Tibial nerve (tissue), 4 donors: ENCODE measurements at regions not wholly inside any gene's neighbourhood (a gene's known extent, or its start where the extent isn't known, plus 50 kb on each side); places are given as distances from the start of the nearest gene placed in this dataset.
"Not testable (repeated sequence)": the region's sequence is repeated elsewhere in the genome, so short reads cannot be mapped to it uniquely, and the experiment has no call there.

Experiments used
- DNase-seq, 2 donors: peaks; one replicate each; pipeline ENCODE4 v3.0.0-alpha.2; 2019; ENCODE audit warnings: low spot score in 2 of 2
- H3K27ac ChIP-seq, 4 donors: fragments of 200-600 bp; sonication (generic) in 3 of 4; one replicate each; pipeline ENCODE4 v1.5.1; 2017 to 2019; ENCODE audit warnings: mild to moderate bottlenecking in 1 of 4
- H3K27me3 ChIP-seq, 2 donors: fragments of 200-600 bp; sonication (generic) in 1 of 2; one replicate each; pipeline versions ENCODE4 v1.5.1 to v1.6.0; 2017 to 2019
- H3K36me3 ChIP-seq, 3 donors: fragments of 200-600 bp; sonication (generic); one replicate each; pipeline ENCODE4 v1.5.1; 2018 to 2019
- H3K4me1 ChIP-seq, 4 donors: fragments of 200-600 bp; sonication (generic) in 3 of 4; one replicate each; pipeline ENCODE4 v1.5.1; 2017 to 2019
- H3K4me3 ChIP-seq, 4 donors: fragments of 200-600 bp; sonication (generic) in 3 of 4; one replicate each; pipeline ENCODE4 v1.5.1; 2017 to 2019; ENCODE audit warnings: mild to moderate bottlenecking in 1 of 4, moderate library complexity in 1 of 4
- H3K9me3 ChIP-seq, 4 donors: fragments of 200-600 bp; sonication (generic) in 3 of 4; one replicate each; pipeline ENCODE4 v1.5.1; 2017 to 2019
- EP300 ChIP-seq, 2 donors: sonication (generic); formaldehyde crosslinking; IDR thresholded peaks; one replicate each; pipeline ENCODE4 v1.6.1; 2017; ENCODE audit warnings: antibody characterized with exemption in 2 of 2, mild to moderate bottlenecking in 1 of 2
- POLR2A ChIP-seq, 2 donors: fragments of 450-650 bp; IDR thresholded peaks; one replicate each; pipeline ENCODE4 v1.6.1; 2017; ENCODE audit warnings: antibody characterized with exemption in 2 of 2, mild to moderate bottlenecking in 2 of 2, moderate library complexity in 2 of 2
- WGBS, 2 donors: methylation state at CpG; one replicate each; pipeline ENCODE4 v1.1.5; 2018; 5-methylcytosine and 5-hydroxymethylcytosine counted together
- TF ChIP-seq, protein P1 (sequence below), 5 experiments: fragments of 200-600 bp in 3 of 5; fragments of 450-650 bp in 2 of 5; sonication (generic) in 3 of 5; IDR thresholded peaks; one replicate each; pipeline ENCODE4 v1.5.1; 2016 to 2019; ENCODE audit warnings: antibody characterized with exemption in 5 of 5, mild to moderate bottlenecking in 3 of 5, moderate library complexity in 2 of 5

DNA sequence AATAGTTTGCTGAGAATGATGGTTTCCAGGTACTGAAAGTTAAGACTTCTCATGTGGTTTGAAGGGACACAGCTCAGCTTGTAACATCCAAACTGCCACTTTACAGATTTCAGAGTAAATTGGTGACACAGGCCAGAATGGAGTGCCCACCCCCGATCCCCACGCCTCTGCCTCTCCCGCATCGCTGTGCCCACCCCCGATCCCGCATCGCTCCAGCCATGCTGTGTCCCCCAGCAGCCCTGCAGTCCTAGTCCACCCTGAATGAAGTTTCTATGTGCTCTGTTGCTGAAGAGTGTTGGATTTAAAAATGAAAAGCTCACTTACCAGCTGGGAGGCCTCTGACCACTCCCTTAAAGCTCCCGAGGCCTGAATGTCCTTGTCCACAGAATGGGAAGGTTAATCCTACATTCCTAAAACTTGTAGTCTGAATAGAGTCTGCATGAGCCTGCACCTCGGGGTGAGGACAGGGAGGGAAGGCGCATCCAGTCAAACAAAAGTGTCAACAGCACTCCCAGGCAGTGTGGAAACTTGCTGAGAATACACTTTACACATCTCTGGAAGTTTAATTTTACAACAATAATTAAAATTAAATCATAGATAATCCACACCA is 176.4 kb upstream of the ID2 start:
- no peak overlapping the region for H3K27ac ChIP-seq
- no peaks in the 10 kb centered on the region for H3K27me3 ChIP-seq
- TF ChIP-seq POLR2A (IDR thresholded peaks at IDR 0.05), result no peak
- TF ChIP-seq, protein P1, sequence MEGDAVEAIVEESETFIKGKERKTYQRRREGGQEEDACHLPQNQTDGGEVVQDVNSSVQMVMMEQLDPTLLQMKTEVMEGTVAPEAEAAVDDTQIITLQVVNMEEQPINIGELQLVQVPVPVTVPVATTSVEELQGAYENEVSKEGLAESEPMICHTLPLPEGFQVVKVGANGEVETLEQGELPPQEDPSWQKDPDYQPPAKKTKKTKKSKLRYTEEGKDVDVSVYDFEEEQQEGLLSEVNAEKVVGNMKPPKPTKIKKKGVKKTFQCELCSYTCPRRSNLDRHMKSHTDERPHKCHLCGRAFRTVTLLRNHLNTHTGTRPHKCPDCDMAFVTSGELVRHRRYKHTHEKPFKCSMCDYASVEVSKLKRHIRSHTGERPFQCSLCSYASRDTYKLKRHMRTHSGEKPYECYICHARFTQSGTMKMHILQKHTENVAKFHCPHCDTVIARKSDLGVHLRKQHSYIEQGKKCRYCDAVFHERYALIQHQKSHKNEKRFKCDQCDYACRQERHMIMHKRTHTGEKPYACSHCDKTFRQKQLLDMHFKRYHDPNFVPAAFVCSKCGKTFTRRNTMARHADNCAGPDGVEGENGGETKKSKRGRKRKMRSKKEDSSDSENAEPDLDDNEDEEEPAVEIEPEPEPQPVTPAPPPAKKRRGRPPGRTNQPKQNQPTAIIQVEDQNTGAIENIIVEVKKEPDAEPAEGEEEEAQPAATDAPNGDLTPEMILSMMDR (IDR thresholded peaks at IDR 0.05), result no peak
- no peak for TF ChIP-seq EP300 (IDR thresholded peaks at IDR 0.05)
- no peak overlapping the region for H3K4me3 ChIP-seq
- H3K9me3 ChIP-seq, result peaks cover 0 to 9% (median 0%) of the 10 kb centered on the region in 4 donors
- no peaks in the 10 kb centered on the region for H3K36me3 ChIP-seq
- H3K4me1 ChIP-seq, result no peaks in the 10 kb centered on the region
- DNase-seq, result no peak
- WGBS, 2 donors, result 76 to 79% methylated on average over 9 of the region's 10 CpGs

DNA sequence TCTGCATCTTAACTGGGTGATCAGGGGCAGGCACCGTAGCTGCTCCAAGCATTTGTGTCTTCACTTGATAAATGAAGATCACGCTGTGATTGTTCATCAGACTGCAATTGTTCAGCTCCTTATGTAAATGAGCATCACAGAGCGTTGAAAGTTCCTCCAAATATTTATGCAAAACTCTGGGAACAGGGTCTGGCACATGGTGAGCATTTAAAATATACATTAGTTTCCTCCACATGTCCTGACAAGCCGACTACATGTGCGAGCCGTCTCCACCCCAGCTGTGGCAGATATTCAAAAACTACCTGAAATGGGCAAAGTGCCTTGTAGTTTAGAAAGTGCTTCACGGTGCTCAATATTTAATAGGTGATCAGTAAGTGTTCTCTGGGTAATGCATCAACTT is 175.1 kb upstream of the ID2 start:
- no peak for DNase-seq
- no peaks in the 10 kb centered on the region for H3K36me3 ChIP-seq
- H3K9me3 ChIP-seq, result peaks cover 0 to 13% (median 0%) of the 10 kb centered on the region in 4 donors
- H3K27me3 ChIP-seq, result no peaks in the 10 kb centered on the region
- H3K4me3 ChIP-seq, result no peak overlapping the region
- no peak overlapping the region for H3K27ac ChIP-seq
- 88 to 94% methylated on average over 7 of the region's 7 CpGs for WGBS, 2 donors
- H3K4me1 ChIP-seq, result no peaks in the 10 kb centered on the region
- TF ChIP-seq, protein P1 (IDR thresholded peaks at IDR 0.05), result no peak
- TF ChIP-seq EP300 (IDR thresholded peaks at IDR 0.05) (no peak), POLR2A (IDR thresholded peaks at IDR 0.05) (no peak)

DNA sequence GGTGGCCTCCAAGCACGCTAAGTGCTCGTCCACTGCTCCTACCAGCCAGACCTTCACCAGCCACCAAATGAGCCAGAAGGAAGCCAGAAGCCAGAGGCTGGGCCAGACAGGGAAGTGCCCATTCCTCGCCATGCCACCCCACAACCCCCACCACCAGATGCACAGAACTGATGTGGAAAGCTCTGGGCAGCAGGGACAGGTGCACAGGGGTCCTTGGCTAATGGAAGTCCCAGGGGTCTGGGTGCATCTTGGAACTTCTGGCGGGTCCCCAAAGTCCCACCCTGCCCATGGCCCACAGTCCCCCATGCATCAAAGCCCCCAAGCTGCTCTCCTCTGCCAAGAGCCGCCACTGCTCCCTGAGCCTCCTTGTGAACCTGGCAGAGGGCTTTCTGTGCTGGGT is 173.1 kb upstream of the ID2 start:
- Histone ChIP-seq H3K4me3 (no peak overlapping the region), H3K36me3 (no peaks in the 10 kb centered on the region), H3K27ac (no peak overlapping the region), H3K9me3 (peaks cover 0 to 16% (median 0%) of the 10 kb centered on the region in 4 donors), H3K27me3 (no peaks in the 10 kb centered on the region), H3K4me1 (no peaks in the 10 kb centered on the region)
- TF ChIP-seq, protein P1 (IDR thresholded peaks at IDR 0.05), result no peak
- TF ChIP-seq POLR2A (IDR thresholded peaks at IDR 0.05) (no peak), EP300 (IDR thresholded peaks at IDR 0.05) (no peak)
- 95 to 98% methylated on average over 5 of the region's 5 CpGs for WGBS, 2 donors
- no peak for DNase-seq

DNA sequence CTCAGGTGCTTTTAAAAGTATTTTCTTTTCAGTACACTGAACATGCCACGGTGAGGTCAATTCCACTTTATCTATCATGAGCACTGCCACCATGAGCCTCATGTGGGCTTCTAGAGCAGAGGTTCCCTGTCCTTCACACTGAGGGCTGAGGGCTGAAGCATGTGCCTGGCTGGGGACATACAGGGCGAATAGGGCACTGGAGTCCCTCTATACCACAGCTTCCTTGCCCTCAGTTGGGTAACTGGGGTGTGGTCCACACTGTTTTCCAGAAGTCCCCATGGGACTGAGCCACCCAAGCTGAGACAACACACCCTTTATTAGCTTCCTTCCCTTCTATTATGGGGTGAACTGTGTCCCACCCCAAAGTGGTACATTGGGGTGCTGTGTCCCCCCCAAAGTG is 172.2 kb upstream of the ID2 start:
- no peak for TF ChIP-seq EP300 (IDR thresholded peaks at IDR 0.05)
- TF ChIP-seq, protein P1 (IDR thresholded peaks at IDR 0.05), result no peak
- TF ChIP-seq POLR2A (IDR thresholded peaks at IDR 0.05), result no peak
- Histone ChIP-seq H3K4me3 (no peak overlapping the region), H3K27ac (no peak overlapping the region), H3K27me3 (no peaks in the 10 kb centered on the region), H3K36me3 (no peaks in the 10 kb centered on the region), H3K9me3 (peaks cover 0 to 25% (median 0%) of the 10 kb centered on the region in 4 donors), H3K4me1 (no peaks in the 10 kb centered on the region)
- WGBS, 2 donors, result 87 to 95% methylated on average over 2 of the region's 2 CpGs
- no peak for DNase-seq

DNA sequence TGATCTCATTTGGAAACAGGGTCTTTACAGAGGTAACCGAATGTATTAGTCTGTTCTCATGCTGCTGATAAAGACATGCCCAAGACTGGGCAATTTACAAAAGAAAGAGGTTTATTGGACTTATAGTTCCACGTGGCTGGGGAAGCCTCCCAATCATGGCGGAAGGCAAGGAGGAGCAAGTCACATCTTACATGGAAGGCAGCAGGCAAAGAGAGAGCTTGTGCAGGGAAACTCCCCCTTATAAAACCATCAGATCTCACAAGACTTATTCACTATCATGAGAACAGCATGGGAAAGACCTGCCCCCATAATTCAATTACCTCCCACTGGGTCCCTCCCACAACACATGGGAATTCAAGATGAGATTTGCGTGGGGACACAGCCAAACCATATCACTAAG is 171.8 kb upstream of the ID2 start:
- H3K27ac ChIP-seq, H3K4me1 ChIP-seq, DNase-seq, H3K4me3 ChIP-seq, H3K27me3 ChIP-seq, H3K36me3 ChIP-seq: not testable (repeated sequence)
- peaks cover 0 to 29% (median 0%) of the 10 kb centered on the region in 4 donors for H3K9me3 ChIP-seq
- WGBS, 2 donors, result 90 to 92% methylated on average over 4 of the region's 4 CpGs

DNA sequence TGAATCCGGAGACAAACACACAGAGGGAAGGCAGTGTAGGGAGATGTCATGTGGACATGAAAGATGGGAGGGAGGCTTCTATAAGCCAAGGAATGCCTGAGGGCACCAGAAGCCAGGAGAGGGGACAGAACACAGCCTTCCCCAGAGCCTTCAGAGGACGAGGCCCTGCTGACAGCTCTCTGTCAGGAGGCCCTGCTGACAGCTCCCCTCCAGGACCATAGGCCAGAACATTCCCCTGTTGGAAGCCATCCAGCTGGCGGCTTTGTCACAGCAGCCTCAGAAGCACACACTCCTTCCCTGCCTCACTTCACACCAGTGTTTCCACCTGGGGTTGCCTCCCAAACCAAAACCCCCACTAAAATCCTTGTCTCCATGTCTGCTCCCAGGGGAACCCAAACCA is 171.3 kb upstream of the ID2 start:
- Histone ChIP-seq H3K9me3 (peaks cover 0 to 29% (median 0%) of the 10 kb centered on the region in 4 donors), H3K4me3 (no peak overlapping the region), H3K4me1 (no peaks in the 10 kb centered on the region), H3K27me3 (no peaks in the 10 kb centered on the region), H3K36me3 (no peaks in the 10 kb centered on the region), H3K27ac (no peak overlapping the region)
- 47 to 53% methylated on average over 3 of the region's 3 CpGs for WGBS, 2 donors
- TF ChIP-seq POLR2A (IDR thresholded peaks at IDR 0.05) (no peak), EP300 (IDR thresholded peaks at IDR 0.05) (no peak)
- TF ChIP-seq, protein P1 (IDR thresholded peaks at IDR 0.05), result no peak
- no peak for DNase-seq
